ENCODE measurements at regions not wholly inside any gene's neighbourhood (a gene's known extent, or its start where the extent isn't known, plus 50 kb on each side); places are given as distances from the start of the nearest gene placed in this dataset.

DNA sequence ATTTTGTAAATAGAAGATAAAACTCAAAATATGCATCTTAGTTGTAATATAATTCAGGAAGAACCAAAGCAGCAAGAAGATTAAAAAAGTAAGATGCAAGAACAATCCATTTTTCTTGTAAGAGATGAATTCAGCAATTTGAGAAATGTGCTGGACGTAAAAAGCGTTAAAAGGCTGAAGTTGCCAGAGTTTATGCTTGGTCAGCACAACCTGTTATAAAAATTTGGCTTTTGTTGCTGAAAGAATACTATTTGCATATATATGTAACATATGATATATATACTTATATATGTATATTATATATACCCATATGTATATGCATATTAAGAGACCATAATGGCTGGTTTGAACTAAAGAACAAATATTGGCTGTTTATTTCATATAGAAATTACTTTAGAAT, 449.6 kb upstream of the FAM241A start:
- DNase-seq (ENCODE audit: low read depth in 3 of 3, low spot score in 1 of 3) = no peak

- no peak for DNase-seq (ENCODE audit: low read depth in 3 of 3, low spot score in 1 of 3)
Measured at GRCh38 chr4:111696505-111696904, 448.7 kb upstream of the FAM241A start.

DNA sequence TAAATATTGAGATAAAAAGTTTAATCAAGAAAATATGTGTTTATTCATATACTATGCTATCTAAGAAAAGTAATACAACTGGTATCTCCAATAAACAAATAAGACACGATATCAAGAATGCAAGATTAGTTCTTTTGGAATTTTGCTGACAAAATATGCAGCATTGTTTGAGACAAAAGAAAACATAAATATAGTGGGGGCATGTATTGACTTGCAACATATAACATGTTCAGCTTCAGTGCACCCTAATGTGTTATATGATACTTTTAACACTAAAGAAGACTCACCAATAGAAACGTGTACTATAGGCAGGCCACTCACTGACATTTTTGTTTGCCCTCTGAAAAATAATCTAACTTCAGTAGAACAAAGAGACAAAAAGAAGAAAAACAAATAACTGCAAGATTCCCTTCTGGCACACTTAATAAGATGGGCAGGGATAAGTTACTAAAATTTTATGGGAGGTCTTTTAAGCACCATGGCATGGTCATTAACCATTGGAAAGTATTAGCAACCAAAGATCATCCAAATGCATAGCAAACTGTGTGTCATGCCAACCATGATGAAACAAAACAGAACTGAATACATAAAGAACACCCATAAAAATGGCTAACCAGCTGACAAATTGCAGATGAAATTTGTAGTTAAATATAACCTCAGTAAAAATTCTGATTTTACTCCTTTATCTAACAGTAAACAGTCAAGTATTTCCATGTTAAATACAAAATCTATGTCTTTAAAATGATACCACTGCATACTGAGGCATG, 447.9 kb upstream of the FAM241A start:
- no peak for DNase-seq (ENCODE audit: low read depth in 3 of 3, low spot score in 1 of 3)

GRCh38 chr4:111698361-111698760, 446.9 kb upstream of the FAM241A start:
- DNase-seq (ENCODE audit: low read depth in 3 of 3, low spot score in 1 of 3) = no peak

DNA sequence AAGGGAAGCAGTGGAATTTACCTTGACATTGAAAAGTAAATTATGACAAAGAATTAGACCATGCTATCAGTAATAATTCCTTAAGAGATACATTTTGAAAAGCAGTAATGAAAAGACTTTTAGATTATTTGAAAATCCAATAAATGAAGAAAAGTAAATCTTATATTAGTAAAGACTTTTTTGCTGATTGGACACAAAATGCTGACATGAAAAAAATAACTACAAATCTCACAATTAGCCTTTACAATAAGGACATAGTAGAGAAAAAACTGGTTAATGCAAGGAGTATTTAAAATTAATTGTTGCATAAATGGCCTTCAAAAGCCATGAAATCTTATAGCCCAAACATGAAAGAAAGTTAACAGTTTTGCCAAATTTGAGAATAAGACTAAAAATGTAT, 446.1 kb upstream of the FAM241A start:
- no peak for DNase-seq (ENCODE audit: low read depth in 3 of 3, low spot score in 1 of 3)

DNA sequence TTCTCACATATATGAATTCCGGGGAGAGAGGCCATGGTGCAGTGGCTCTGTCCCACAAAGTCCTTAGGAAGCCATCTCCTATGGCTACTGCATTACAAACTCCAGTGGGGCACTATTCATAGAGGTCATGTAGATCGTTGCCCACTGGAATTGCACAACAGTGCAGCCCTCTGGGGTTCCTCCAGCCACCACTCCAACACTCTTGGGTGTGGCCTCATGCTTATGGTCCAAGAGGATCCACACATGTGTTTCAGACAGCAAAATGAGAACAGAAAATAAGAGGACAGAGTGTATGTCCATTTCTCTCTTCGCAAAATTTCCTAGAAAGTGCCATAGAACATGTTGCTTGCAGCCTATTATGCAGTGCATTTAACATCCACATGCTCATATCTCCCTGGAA, 444.2 kb upstream of the FAM241A start:
- DNase-seq (ENCODE audit: low read depth in 3 of 3, low spot score in 1 of 3) = no peak

DNA sequence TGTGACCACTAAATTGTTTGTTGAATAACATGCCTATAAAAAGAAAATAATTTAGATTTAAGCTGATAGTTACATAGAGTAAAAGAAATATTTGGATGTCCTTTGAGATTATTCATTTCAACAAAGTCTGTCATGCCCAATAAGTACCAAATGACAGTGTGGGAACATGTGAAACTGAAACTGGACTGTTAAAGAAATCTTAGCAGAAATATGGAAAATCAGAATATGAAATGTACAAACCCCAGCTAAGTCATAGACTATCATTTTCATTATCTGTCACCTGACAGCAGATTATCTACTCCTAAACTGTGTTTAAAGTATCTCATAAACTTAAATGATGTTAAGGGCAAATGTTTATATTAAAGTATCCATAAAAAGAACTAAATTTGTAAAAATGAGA, 437.8 kb upstream of the FAM241A start:
- no peak for DNase-seq (ENCODE audit: low read depth in 3 of 3, low spot score in 1 of 3)

DNA sequence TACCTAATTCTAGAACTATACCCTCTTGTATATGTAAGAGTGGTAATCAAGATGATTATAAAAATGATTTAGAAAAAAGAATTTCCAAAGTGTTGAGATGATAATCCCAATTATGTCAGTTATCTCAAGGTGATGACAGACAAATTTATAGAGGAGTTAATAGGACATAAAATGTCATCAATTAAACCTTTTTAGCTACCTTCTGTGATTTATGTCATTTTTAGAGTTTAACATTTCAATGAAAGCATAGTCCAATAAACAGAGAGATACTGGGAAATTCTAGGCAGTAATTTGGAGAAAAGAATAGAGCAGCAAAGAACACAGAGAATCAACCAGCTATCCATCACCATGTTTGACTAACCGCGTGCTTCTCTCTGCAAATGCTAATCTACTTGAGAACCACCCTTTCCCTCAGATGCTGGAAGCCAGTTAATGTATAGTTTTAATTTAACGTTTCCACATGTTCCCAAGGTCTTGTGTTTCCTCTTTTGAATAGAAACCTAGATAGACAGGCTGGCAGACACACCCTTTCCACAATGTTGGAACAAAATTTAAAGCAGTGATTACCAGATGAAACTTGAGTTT, 433.1 kb upstream of the FAM241A start:
- DNase-seq (ENCODE audit: low read depth in 3 of 3, low spot score in 1 of 3) = no peak

- no peak for DNase-seq (ENCODE audit: low read depth in 3 of 3, low spot score in 1 of 3)
Measured at GRCh38 chr4:111713276-111713675, 432.0 kb upstream of the FAM241A start.

DNA sequence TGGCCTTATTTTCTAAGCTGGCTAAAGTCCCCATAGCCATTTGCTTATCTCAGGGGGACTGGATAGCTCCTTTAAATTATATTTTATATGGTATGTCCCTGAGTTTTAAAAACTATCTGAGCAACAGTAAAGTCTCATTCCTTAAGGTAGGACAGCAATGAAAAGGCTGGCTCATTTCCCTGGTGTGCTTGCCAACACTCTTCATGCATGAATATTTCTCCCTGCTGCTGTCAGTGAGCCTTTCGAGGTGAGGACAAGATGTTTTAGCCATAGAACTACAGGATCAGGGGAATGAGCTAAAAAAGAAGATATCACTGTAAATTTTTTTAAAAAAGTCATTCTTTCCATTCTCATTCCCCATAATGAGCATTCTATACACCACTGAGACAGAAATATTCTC, 427.3 kb upstream of the FAM241A start:
- DNase-seq (ENCODE audit: low read depth in 3 of 3, low spot score in 1 of 3) = no peak

DNA sequence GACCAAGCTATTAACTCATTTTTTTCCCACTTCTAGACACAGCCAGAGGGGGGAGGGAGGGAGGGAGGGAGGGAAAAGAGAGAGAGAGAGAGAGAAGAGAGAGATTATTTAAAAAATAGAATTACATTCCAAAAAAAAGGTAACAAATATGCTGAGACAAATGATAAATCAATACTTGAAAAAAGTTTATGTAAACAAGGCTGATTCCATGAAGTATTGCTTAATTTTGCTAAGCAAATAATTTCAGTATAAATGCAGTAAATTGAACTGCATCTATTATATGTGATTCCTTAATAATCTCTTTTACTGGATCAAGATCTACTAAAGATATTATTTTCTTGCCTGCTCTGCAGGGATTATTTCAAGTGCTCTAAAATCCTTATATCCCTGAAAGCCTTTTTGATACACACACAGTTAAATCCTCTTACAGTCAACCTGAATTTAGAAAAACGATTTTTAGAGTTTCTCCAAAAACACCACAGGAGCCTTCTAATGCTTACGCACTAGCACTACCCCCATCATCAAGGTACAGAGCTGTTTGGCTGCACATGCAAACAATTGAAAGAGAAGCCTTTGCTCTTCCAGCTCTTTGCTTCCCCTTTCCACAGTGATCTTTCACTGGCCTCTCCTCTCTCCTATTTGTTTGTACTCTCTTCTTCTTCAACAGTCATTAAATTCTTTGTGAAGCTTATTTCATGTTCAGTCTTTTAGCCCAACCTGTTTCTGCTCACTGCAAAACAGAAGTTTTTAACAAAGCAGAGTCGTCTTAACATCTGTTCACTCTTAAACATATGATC, 426.3 kb upstream of the FAM241A start:
- DNase-seq (ENCODE audit: low read depth in 3 of 3, low spot score in 1 of 3) = no peak

DNA sequence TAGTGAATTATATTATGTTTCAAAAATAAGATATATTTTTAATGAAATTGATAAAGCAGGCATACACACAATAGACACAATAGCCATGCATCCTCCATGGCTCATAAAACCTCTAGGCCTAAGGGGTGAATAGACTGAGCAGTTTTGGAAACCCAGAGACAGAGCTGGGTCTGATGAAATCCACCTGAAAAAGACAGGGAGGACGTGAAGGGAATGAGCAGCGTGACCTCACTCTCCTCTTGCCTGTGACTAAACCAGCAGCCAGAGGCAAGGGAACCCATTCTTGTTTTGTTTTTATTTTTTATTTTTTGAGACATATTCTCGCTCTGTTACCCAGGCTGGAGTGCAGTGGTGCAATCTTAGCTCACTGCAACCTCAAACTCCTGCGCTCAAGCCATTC, 424.4 kb upstream of the FAM241A start:
- no peak for DNase-seq (ENCODE audit: low read depth in 3 of 3, low spot score in 1 of 3)

- no peak for DNase-seq (ENCODE audit: low read depth in 3 of 3, low spot score in 1 of 3)
Measured at GRCh38 chr4:111722213-111722720, 423.0 kb upstream of the FAM241A start.

DNA sequence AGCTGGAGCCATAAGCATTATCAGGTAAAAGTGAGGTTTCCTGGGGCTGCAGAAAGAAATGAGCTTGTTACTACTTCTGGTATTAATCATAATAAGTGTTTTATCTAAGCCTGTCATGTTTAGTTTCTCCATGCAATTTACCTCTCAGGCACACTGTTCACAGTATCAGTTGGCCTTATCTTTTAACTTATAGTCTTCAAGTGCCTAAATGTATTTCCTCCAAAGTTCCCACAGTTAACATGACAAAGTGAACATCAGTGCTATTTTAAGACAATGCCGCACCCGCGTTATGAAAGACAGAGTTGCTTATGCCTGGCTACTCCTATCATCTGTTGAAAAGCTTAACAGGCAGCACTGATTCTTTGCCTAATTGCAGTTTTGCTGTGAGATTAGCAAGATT, 408.7 kb upstream of the FAM241A start:
- no peak for DNase-seq (ENCODE audit: low read depth in 3 of 3, low spot score in 1 of 3)

DNA sequence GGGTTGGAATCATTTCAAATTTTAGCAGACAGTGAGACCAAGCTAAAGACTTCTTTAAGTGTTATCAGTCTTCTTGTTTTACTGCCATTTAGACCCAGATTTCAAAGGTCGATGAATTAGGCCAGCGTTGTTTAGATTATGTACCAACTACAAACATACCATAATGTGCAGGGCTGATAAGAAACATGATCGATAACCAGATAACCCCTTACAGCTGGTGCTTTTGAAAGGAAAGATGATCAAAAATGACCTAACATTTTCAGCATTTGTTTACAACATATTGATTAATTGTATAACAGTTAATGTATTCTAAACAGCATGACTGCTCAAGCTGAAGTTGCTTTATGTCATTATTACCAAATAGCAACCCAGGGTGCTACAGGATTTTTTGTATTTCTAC, 400.4 kb upstream of the FAM241A start:
- DNase-seq (ENCODE audit: low read depth in 3 of 3, low spot score in 1 of 3) = no peak

DNA sequence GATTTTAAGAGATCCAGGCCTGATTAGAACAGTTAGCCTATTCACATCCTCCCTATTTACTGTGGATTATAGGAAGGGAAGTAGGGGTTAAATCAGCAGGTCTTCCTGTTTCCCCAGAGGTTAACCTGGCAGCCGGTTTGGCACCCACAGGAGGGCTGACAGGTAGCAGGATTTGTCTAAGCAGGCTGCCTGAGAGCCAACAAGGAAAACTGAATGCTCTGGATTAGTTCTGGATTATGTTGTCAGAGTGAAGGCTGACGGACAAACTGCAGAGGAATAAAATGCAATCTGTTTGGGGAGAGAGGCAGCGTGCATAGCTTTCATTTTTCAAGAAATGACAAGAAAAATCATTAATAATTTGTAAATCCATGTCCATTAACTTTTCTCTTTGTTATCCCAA, 397.1 kb upstream of the FAM241A start:
- DNase-seq (ENCODE audit: low read depth in 3 of 3, low spot score in 1 of 3) = no peak

DNA sequence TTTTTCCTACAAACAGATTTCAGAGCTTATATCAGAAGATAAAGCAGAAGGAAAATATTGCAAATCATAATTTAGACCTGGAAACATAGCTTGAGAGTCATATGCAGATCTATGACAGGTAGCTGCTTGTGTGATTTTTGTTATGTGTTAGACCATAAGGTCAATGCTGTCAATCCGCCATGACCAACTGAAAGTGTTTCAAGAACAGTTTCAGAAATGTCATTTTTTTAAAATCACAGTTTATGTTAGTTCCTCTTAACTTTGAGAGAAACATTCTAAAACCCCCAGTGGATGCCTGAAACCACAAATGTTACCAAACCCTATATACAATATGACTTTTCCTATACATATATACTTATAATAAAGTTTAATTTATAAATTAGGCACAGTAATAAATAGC, 391.3 kb upstream of the FAM241A start:
- DNase-seq (ENCODE audit: low read depth in 3 of 3, low spot score in 1 of 3) = no peak

DNA sequence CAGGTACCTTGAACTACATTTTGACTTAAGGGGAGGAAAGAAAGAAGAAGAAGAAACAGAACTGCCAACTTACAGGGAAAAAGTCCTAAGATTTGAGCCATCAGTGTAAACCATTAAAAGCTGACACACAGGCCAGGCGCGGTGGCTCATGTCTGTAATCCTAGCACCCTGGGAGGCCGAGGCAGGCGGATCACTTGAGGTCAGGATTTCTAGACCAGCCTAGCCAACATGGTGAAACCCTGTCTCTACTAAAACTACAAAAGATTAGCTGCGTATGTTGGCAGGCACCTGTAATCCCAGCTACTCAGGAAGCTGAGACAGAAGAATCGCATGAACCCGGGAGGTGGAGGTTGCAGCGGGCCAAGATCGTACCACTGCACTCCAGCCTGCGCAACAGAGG, 389.7 kb upstream of the FAM241A start:
- no peak for DNase-seq (ENCODE audit: low read depth in 3 of 3, low spot score in 1 of 3)

- DNase-seq (ENCODE audit: low read depth in 3 of 3, low spot score in 1 of 3) = no peak
Measured at GRCh38 chr4:111761531-111761930, 383.7 kb upstream of the FAM241A start.

DNA sequence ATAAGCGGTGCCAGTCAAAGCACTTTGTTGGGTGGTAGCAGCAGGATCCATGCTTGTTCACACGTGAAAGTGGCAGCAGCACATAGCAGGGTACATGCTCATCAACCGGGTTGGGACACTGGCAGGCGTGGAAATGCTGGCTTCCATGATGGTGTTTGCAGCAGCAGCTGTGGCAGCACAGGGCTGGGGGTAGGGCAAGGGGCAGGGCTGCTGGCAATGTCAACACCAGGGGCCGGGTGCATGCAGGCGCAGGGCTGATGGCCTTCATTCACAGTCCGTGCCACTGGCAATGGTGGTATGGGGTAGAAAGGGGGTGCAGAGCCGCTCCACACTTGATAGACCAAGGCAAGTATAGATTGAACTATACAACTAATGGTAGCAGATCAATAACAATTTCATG, 374.7 kb upstream of the FAM241A start:
- DNase-seq (ENCODE audit: low read depth in 3 of 3, low spot score in 1 of 3) = no peak

DNA sequence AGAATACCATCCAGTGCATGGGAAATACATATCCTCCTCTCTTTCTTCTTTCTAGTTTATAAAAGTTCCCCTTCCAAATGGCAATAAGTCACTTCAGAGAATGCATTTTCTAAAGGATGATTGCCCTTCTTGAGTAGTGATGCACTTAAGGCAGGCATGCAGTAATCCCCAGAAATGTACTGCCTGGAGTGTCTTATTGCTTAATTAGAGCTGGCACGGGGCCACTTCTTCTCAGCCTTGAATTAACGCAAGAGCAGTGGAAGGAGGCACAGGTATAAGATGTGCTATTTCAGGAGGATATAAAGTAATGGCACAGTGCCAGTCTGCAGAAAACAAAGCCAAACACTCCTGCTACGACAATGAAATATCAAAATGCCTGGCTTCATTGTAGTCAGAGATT, 371.4 kb upstream of the FAM241A start:
- DNase-seq (ENCODE audit: low read depth in 3 of 3, low spot score in 1 of 3) = no peak
